ENCODE measurements at regions not wholly inside any gene's neighbourhood (a gene's known extent, or its start where the extent isn't known, plus 50 kb on each side); places are given as distances from the start of the nearest gene placed in this dataset.

DNA sequence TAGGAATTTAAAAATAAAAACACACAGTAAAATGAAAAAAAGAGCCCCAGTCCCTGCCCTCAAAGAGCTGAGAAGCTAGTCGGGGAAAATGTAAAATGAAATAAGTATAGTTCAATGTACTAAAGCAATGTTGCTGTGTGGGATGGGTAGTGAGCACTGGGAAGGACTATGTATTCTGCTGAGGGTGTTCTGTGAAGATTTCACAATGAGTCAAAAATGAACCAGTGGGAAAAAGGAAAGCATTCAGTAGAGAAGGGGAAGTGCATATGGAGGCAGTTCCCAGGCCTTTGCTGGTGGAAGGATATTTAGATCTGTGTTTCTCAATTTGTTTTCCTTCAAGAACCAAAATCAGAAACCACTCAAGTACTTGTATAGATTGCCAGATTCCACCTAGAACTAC, 1094.7 kb upstream of the KLHL29 start:
- no peak for DNase-seq (ENCODE audit: low spot score)
- TF ChIP-seq, protein P1, sequence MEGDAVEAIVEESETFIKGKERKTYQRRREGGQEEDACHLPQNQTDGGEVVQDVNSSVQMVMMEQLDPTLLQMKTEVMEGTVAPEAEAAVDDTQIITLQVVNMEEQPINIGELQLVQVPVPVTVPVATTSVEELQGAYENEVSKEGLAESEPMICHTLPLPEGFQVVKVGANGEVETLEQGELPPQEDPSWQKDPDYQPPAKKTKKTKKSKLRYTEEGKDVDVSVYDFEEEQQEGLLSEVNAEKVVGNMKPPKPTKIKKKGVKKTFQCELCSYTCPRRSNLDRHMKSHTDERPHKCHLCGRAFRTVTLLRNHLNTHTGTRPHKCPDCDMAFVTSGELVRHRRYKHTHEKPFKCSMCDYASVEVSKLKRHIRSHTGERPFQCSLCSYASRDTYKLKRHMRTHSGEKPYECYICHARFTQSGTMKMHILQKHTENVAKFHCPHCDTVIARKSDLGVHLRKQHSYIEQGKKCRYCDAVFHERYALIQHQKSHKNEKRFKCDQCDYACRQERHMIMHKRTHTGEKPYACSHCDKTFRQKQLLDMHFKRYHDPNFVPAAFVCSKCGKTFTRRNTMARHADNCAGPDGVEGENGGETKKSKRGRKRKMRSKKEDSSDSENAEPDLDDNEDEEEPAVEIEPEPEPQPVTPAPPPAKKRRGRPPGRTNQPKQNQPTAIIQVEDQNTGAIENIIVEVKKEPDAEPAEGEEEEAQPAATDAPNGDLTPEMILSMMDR (IDR thresholded peaks at IDR 0.05; ENCODE audit: extremely low read depth, missing control alignments), result no peak

DNA sequence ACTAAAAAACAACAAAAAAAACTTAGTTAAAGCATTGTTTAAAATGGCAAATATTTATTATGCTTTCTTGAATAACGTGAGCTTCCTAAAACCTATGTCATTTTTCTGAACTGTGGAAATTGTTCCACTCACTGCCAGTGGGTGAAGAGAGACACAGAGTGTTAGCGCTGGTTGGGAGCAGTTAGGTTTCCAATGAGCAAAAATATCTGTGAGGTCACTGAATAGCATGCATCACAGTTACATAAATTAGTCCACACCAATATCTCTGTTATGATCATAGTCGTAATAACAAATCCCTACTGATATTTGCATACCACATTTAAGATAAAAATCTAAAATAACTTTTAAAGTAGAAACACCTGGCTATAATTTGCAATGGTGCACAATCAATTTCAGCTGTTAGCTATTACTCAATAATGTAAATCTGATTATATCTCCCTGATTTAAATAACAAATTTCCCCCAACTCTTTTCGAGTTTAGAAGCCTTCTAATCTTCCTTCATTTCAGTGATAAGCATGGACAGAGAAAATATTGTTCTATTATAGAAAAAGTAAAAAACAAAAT, 1094.0 kb upstream of the KLHL29 start:
- TF ChIP-seq, protein P1 (IDR thresholded peaks at IDR 0.05; ENCODE audit: extremely low read depth, missing control alignments), result no peak
- no peak for DNase-seq (ENCODE audit: low spot score)

DNA sequence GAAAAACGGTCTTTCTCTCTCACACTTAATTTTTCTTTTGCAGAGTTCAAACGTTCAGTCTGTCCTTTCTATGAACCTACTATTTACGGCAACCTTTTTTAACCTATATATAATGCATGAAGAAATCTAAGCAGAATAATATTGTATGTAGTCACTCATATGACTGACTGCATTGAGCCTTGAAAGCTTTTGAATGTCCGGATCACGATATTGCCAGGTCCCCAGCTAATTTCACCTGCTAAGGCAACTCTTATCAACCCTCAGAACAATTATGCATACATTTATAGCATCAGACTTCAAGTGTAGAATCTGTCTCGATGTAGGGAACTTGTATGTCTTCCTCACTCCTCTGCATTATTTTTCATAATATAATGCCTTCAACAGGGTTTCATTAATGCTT, 1083.8 kb upstream of the KLHL29 start:
- no peak for DNase-seq (ENCODE audit: low spot score)
- TF ChIP-seq, protein P1 (IDR thresholded peaks at IDR 0.05; ENCODE audit: extremely low read depth, missing control alignments), result no peak

DNA sequence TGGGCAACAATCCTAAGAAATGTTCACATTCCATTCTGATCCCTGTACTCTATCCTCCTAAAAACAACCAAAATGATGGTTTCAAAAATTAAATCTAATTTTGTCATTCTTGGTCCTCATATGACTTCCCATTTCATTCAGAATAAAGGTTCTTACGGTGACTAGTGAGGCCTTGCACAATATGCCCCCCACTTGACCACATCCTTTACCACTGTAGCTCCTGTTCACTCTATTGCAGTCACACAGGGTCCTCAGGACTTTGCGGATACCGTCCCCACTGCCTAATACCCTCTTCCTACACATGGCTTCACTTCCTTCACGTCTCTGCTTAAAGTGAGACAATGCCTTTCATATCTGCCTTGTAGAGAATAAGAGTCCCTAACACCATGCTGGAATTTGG, 1058.7 kb upstream of the KLHL29 start:
- TF ChIP-seq, protein P1 (IDR thresholded peaks at IDR 0.05; ENCODE audit: extremely low read depth, missing control alignments), result no peak
- no peak for DNase-seq (ENCODE audit: low spot score)

DNA sequence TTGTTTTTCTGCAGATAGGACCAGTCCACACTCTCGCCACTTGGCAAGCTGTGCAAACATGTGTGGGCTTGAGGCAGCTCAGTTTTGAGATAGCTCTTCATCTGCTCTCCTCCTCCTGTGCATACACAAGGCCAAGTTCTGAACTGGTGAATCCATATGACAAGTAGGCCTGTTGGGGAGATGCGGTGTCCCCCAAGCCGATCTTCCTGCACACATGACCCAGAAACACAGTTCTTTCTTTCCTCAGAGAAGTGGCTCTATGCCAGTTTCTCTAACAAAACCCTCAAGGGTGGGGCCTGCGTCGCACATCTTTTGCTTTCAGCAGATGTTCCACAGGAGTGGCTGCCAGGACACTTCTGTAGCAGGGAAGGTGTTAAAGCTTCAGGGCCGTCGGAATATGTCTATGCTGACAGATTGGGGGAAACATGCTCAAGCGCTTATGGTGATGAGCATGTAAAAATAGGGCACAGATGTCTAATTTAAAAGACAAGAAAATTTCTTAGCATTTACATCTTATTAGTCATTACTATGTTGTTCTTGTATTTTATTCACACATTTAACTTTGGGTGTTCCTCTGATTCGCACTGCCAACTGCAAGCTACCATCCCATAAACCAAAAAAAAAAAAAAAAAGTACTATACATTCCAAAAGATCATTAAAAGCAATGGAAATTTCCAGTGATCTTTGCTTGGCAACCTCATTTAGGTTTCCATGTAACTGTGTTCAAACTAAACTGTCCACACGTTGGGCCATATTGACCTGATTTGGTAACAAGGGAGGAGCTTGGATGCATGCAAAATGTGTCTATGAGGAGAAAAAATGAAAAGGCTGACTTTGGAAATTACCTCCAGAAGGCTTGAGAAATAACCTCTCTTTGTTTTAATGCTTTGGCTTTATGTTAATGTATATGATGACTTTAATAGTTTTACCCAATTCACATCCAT, 1055.5 kb upstream of the KLHL29 start:
- no peak for DNase-seq (ENCODE audit: low spot score)
- TF ChIP-seq, protein P1 (IDR thresholded peaks at IDR 0.05; ENCODE audit: extremely low read depth, missing control alignments), result no peak

DNA sequence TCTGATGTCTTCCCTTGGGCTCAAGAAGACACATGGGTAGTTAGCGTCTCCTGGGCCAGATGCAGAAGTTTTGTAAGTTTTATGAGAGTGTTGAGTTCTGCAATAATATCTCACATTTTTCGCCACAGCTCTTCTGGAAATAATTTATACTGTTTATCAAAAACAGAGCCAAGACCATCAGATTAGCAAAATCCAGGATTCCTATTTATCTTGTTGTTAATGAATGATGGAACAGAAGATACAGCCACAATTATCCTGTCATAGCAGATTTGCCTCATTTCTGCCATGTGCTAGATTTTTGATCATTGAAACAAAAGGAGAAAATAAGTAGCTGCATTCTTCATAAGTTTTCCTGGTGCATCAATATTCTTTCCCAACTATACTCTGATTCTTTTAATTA, 1048.6 kb upstream of the KLHL29 start:
- TF ChIP-seq, protein P1 (IDR thresholded peaks at IDR 0.05; ENCODE audit: extremely low read depth, missing control alignments), result no peak
- DNase-seq (ENCODE audit: low spot score), result no peak

DNA sequence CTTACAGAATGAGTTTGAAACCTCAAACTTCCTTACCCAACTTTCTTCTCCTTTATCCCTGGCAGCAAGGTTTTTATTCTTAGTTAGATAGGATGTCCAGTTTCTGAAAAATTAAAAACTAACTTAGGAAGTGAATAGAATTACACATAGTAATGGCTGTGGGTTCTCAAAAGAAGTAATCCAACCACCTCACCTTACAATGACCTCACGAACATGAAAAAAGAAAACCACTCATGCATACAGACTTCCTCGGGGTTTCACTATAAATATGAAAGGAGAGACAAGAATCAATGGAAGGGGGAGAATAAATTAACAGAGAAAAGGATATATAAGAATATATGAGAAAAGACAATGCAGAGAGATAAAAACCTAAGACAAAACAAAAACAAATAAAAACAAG, 1044.3 kb upstream of the KLHL29 start:
- TF ChIP-seq, protein P1 (IDR thresholded peaks at IDR 0.05; ENCODE audit: extremely low read depth, missing control alignments), result no peak
- no peak for DNase-seq (ENCODE audit: low spot score)

All from GM20000 (cell line).